Stromal cell of bone marrow (primary cell): ENCODE measurements at regions not wholly inside any gene's neighbourhood (a gene's known extent, or its start where the extent isn't known, plus 50 kb on each side); places are given as distances from the start of the nearest gene placed in this dataset.
A peak's percentile ranks its signal among the peaks of the same experiment; 100 is the strongest.
"Not testable (repeated sequence)": the region's sequence is repeated elsewhere in the genome, so short reads cannot be mapped to it uniquely, and the experiment has no call there.

Experiments used
- DNase-seq: peaks from one replicate; pipeline ENCODE4 v3.0.0-alpha.2; 2012; ENCODE audit warnings: low read depth

GRCh38 chr3:153903430-153903829 is 217.8 kb upstream of the ARHGEF26 start:
- DNase-seq = no peak

- no peak for DNase-seq
Measured at GRCh38 chr3:153906366-153906765, 214.8 kb upstream of the ARHGEF26 start.

GRCh38 chr3:153910387-153910786 is 210.8 kb upstream of the ARHGEF26 start:
- no peak for DNase-seq

- DNase-seq = no peak
Measured at GRCh38 chr3:153911116-153911515, 210.1 kb upstream of the ARHGEF26 start.

- no peak for DNase-seq
Measured at GRCh38 chr3:153919773-153920172, 201.4 kb upstream of the ARHGEF26 start.

GRCh38 chr3:153921826-153922225 is 199.4 kb upstream of the ARHGEF26 start:
- no peak for DNase-seq

GRCh38 chr3:153925841-153926514 is 195.2 kb upstream of the ARHGEF26 start:
- peak; percentile 38 for DNase-seq

GRCh38 chr3:153927107-153927506 is 194.1 kb upstream of the ARHGEF26 start:
- DNase-seq = peak; percentile 55

- DNase-seq = no peak
Measured at GRCh38 chr3:153928851-153929250, 192.3 kb upstream of the ARHGEF26 start.

GRCh38 chr3:153933481-153933880 is 187.7 kb upstream of the ARHGEF26 start:
- DNase-seq = not testable (repeated sequence)

GRCh38 chr3:153944084-153944483 is 177.1 kb upstream of the ARHGEF26 start:
- DNase-seq = no peak

- DNase-seq = no peak
Measured at GRCh38 chr3:153951276-153951675, 169.9 kb upstream of the ARHGEF26 start.

- DNase-seq = no peak
Measured at GRCh38 chr3:153952091-153952490, 169.1 kb upstream of the ARHGEF26 start.

GRCh38 chr3:153956613-153957012 is 164.6 kb upstream of the ARHGEF26 start:
- no peak for DNase-seq

GRCh38 chr3:153957421-153957820 is 163.8 kb upstream of the ARHGEF26 start:
- DNase-seq = no peak

- no peak for DNase-seq
Measured at GRCh38 chr3:153958635-153959595, 162.3 kb upstream of the ARHGEF26 start.

GRCh38 chr3:153960458-153961074 is 160.6 kb upstream of the ARHGEF26 start:
- no peak for DNase-seq

GRCh38 chr3:153961494-153961893 is 159.7 kb upstream of the ARHGEF26 start:
- DNase-seq = no peak

GRCh38 chr3:153963012-153963411 is 158.2 kb upstream of the ARHGEF26 start:
- no peak for DNase-seq

GRCh38 chr3:153967260-153967659 is 153.9 kb upstream of the ARHGEF26 start:
- DNase-seq = no peak

- DNase-seq = no peak
Measured at GRCh38 chr3:153970047-153970446, 151.1 kb upstream of the ARHGEF26 start.

GRCh38 chr3:153970741-153971347 is 150.3 kb upstream of the ARHGEF26 start:
- DNase-seq = no peak
